ENCODE measurements at regions not wholly inside any gene's neighbourhood (a gene's known extent, or its start where the extent isn't known, plus 50 kb on each side); places are given as distances from the start of the nearest gene placed in this dataset.
"Not testable (repeated sequence)": the region's sequence is repeated elsewhere in the genome, so short reads cannot be mapped to it uniquely, and the experiment has no call there.

GRCh38 chr16:88145824-88146405, 194.7 kb downstream of the BANP start:
- DNase-seq (ENCODE audit: extremely low read depth in 1 of 2, low read depth in 1 of 2) = not testable (repeated sequence)

DNA sequence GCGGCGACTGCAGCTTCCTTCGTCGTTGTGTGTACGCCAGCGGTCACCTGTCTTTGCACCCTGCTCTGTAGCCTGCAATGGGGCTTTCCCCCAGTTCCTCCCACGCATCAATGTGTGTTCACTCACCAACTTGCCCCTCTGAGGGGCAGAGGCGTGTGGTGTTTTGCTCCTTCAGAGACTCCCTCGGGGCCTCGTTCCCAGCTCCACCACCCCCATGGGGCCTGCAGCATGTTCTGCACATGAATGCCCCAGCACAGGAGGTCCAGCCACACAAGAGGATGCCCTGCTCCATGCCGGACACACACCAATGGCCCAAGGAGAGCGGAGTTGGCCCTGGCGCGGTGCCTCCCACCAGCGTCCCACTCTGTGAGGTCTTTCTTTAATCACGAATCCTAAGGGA, 196.8 kb downstream of the BANP start:
- DNase-seq (ENCODE audit: extremely low read depth in 1 of 2, low read depth in 1 of 2) = not testable (repeated sequence)

DNA sequence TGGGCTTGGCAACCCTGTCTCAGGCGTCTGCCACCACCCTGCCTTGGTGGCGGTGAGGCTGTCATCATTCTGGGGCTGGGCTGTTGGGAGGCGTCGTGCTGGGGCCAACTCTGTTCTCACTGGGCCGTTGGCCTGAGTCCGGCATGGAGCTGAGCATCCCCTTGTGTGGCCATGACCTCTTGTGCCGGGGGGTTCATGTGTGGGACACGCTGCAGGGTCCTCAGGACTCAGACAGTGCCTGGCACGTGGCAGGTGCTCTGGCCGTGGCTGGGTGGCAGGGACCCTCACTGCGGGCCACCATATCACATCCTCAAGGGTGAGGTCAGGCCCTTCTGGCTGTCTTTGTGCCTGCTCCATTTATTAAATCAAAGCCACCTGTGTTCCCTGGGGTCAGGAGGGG, 197.4 kb downstream of the BANP start:
- DNase-seq (ENCODE audit: extremely low read depth in 1 of 2, low read depth in 1 of 2) = not testable (repeated sequence)

DNA sequence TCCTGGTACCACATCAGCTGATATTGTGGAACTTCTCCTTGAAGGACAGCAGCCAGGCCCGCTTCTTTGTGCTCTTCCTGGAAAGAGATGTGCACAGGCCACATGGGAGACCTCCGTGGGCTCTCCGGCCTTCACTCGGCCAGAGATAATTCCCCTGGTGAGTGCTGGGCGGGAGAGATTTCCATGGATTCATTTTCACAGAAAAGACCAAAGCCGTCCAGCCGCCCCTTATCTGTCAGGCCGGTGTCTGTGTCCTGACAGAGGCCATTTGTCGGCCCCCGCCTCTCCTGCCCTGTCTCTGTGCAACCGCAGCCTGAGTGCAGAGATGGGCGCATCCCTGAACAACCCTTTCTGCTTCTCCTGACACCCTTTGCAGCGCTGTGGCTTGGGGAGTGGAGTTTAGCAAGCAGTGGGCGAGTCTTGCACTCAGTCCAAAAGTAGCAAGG, 197.9 kb downstream of the BANP start:
- not testable (repeated sequence) for DNase-seq (ENCODE audit: extremely low read depth in 1 of 2, low read depth in 1 of 2)

DNA sequence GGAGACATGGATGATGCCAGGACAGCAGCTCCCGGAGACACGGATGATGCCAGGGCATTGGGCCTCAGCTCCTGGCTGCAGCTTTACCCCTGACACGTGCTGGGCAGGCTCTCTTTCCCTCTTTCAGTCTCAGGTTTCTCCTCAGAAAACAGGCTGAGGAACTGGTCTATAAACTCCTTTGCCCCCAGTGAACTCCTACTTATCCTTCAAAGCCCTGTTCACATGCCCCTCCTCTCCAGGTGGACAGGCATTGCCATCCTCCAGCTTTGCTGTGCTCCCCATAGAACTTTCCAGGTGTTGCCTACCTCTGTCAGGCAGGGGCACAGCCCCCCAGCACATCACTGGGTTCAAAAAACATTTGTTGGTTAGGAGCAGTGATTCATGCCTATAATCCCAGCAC, 198.4 kb downstream of the BANP start:
- DNase-seq (ENCODE audit: extremely low read depth in 1 of 2, low read depth in 1 of 2) = not testable (repeated sequence)

- DNase-seq (ENCODE audit: extremely low read depth in 1 of 2, low read depth in 1 of 2) = not testable (repeated sequence)
Observed at GRCh38 chr16:88150456-88151128, 199.4 kb downstream of the BANP start.

GRCh38 chr16:88151129-88151499, 199.9 kb downstream of the BANP start:
- DNase-seq (ENCODE audit: extremely low read depth in 1 of 2, low read depth in 1 of 2) = not testable (repeated sequence)

DNA sequence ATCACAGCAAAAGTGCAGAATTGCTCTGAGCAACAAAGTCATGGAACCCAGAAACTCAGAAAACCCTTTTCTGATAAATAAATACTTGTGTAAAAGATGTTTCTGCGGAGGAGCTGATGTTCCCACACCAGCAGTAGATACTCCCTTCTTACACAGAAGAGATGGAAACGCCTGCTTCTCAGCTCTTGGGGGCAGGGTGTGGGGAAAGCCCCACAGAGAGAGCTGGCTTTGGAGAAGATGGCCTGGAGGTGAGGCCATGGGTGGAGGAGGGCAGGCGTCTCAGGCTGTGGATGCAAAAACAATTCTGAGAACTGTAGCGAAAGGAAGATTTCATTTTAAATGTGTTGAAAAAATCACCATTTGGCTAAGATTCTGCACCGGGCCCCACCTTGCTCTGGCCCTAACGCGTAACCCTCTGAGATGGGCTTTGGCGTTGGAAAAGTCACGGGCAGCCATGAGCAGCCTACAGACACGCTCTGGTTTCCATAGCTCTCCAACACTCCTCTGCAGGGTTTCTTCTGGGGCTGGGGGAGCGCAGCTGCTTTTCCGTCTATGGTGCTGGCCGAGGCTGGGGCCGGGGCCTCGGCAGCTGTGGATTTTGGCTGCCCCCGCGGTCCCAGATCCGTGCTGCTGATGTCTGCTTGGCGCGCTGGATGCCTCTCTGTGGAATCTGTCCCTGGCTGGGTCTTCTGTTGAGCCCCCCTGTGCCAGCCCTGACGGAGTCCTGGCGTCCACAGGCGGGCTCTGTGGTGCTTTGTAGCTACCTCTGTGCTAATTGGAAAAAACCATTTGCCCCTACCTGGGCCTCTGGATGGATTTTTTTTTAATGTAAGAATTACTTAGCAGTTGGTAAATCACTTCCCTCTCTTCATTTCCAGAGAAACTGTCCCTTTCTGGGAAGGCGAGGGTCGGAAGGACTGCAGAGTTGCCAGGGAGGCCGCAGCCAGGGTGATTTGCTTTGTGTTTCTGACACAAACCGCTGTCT, 200.9 kb downstream of the BANP start:
- DNase-seq (ENCODE audit: extremely low read depth in 1 of 2, low read depth in 1 of 2) = not testable (repeated sequence)

DNA sequence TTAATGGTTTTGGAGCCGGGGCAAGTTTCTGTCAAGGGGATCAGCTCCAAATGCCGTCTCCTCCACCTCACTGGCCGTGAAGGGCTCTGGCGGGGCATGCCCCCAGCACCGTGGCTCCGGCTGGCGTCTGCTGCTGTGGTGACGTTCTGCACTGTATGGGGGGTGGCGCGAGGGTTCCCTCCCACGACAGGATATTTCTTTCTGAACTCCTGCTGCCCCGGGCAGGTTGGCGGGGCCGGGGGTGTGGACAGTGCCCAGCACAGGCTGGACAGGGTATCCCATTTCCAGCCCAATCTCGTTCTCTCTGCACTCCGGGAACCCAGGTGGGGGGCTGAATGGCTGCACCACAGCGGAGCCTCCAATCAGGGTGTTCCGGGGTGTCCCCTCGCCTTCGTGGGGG, 201.6 kb downstream of the BANP start:
- DNase-seq (ENCODE audit: extremely low read depth in 1 of 2, low read depth in 1 of 2) = not testable (repeated sequence)

GRCh38 chr16:88153516-88153915, 202.3 kb downstream of the BANP start:
- DNase-seq (ENCODE audit: extremely low read depth in 1 of 2, low read depth in 1 of 2) = not testable (repeated sequence)

DNA sequence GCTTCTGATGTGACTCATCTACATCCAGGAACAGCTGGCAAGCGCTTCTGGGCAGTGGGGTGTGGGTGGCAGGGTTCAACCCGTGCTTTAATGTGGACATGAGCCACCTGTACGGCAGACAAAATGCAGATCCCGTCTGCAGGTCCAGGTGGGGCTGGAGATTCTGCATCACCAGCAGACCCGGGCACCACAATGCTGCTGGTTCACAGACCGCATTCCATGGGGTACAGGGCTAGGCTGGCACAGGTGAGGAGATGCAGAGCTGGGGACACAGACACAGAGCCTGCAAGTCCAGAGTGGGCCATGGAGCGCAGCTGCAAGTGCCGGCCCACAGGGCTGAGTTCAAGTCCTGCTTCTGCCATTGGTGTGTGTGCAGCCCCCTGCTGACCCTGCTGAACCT, 203.7 kb downstream of the BANP start:
- DNase-seq (ENCODE audit: extremely low read depth in 1 of 2, low read depth in 1 of 2) = not testable (repeated sequence)

DNA sequence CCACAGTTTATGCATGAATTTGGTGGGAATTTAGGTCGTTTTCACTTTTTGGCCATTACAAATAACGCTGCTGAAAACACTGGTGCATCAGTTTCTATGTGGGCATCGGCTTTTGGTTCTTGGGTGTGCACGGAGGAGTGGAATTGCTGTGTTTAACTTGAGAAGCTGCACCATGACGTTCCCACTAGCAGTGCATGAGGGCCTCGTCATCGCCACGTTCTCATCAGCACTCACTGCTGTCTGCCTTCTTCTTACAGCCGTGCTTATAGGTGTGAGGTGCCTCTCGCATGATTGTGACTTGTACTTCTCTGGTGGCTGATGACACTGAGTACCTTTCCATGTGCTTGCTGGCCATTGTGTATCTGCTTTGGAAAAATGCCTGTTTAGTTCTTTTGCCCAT, 204.4 kb downstream of the BANP start:
- DNase-seq (ENCODE audit: extremely low read depth in 1 of 2, low read depth in 1 of 2) = not testable (repeated sequence)

GRCh38 chr16:88156640-88157283, 205.5 kb downstream of the BANP start:
- not testable (repeated sequence) for DNase-seq (ENCODE audit: extremely low read depth in 1 of 2, low read depth in 1 of 2)

DNA sequence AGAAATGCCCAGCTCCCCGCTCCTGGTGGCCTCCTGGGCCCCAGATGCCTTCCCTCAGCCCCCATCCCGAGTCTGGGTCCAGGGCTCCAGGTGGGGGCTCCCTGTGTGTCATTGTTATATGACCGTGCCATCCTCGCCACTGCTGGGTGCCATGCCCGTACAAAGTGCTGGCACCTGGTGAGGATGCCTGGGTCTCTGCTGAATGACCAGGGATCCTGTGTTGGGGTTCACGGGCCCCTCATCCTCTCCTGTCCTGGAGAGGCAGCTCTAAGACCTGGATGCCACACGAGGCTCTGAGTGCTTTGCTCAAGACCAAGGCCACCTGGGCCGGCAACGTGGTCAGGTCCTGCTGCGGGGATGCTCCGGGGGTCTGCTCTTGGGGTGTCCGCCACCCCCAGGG, 206.5 kb downstream of the BANP start:
- DNase-seq (ENCODE audit: extremely low read depth in 1 of 2, low read depth in 1 of 2) = not testable (repeated sequence)

DNA sequence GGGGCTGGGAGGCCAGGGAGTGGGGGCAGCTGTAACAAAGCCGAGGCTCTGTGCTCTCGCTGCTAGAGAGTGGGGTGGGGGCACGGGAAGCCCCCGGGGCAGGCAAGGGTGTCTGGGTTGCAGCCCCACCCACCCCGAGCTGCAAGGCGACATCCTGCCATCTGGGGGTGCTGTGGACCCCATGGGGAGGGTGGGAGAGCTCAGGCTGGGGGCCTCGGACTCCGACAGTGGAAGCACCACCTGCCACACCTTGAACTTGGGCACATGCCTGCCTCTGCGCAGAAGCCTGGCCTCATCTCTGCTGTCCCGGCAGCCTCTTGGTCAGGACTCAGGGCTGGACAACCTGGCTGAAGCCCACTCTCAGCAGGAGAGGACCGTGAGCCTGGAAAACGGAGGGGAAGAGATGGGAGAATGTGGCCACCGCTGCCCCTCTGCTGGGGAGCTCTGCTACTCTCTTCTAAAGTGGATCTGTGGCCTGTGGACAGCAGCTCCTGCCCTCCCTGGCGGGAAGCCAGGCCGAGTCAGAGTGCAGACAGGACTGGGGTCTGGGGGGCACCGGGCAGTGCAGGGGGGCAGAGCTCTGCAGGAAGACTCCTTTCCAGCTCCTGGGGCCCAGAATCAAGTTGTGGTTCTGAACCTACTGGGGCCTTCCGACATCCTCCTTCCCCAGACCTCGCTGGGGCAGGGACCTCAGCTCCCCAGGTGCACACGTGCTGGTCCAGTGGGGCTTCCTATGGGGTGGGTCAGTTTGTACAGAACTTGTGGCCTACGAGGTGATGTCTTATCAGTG, 207.2 kb downstream of the BANP start:
- not testable (repeated sequence) for DNase-seq (ENCODE audit: extremely low read depth in 1 of 2, low read depth in 1 of 2)

DNA sequence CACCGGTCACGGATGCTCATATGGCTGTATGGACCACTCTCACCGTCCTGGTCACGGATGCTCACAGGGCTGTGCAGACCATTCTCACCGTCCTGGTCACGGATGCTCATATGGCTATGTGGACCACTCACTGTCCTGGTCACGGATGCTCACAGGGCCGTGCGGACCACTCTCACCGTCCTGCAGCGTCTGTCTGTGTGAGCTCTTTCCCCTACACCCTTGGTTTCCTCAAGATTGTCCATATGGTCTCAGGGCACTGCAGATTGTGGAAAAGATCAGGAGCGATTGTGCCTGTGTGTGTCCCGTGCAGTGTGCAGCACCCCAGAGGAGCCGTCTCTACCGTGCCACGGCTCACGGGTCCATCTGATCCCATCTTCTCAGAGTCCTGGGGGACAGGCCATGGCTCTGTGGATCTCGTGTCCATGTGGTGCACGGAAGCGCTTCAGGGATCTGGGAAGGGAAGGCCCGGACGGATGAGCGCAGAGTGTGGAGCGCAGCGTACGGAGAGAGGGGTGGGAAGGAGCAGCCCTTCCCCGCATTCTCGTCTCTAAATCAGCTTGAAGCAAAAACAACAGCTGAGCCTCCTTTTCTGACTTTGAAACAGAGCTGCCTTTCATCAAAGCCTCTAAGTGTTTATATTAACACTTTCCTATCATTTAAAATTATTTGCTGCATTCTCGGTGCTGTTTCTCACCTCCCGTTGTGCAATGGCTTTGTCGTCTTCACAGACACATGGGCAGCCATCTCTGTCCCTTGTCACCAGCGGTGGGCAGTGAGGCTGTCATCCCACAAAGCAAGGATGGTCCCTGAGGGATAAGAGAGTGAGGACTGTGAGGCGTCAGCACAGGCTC, 208.0 kb downstream of the BANP start:
- DNase-seq (ENCODE audit: extremely low read depth in 1 of 2, low read depth in 1 of 2) = not testable (repeated sequence)

DNA sequence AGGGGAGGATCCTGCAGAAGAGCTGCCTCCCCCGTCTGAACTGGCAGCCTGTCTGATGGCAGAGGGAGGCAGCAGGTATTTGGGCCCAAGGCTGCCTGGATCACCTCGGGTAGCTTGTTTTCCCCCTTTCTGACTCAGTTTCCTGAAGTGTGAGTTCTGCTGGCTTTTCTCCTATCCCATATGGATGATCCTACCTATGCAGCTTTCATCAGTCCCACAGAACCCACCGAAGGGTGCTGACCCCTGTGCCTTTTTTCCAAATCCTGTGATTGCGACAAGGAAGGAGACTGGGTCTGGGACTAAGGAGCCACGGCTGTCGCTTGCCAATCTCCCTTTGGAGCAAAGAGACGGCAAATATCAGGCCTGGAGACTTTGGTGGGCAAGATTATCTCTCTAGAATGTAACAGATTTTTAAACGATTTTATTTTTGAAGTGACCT, 208.7 kb downstream of the BANP start:
- DNase-seq (ENCODE audit: extremely low read depth in 1 of 2, low read depth in 1 of 2) = not testable (repeated sequence)

- not testable (repeated sequence) for DNase-seq (ENCODE audit: extremely low read depth in 1 of 2, low read depth in 1 of 2)
Observed at GRCh38 chr16:88161191-88161590, 210.0 kb downstream of the BANP start.

GRCh38 chr16:88161623-88162275, 210.5 kb downstream of the BANP start:
- DNase-seq (ENCODE audit: extremely low read depth in 1 of 2, low read depth in 1 of 2) = not testable (repeated sequence)

Data from stimulated activated CD8-positive, alpha-beta memory T cell treated with anti-CD3 and anti-CD28 coated beads, Interleukin-7, amount 100 ng/mL, for 48 hours (primary cell).